HG02763 (cell line): ENCODE measurements at regions not wholly inside any gene's neighbourhood (a gene's known extent, or its start where the extent isn't known, plus 50 kb on each side); places are given as distances from the start of the nearest gene placed in this dataset.

Experiments
- ATAC-seq: cut with Tn5 transposase; IDR thresholded peaks from one replicate; pipeline ENCODE4 v1.9.1; 2021; ENCODE audit warnings: mild to moderate bottlenecking, moderate library complexity; ENCODE audit not compliant: unreplicated experiment

DNA sequence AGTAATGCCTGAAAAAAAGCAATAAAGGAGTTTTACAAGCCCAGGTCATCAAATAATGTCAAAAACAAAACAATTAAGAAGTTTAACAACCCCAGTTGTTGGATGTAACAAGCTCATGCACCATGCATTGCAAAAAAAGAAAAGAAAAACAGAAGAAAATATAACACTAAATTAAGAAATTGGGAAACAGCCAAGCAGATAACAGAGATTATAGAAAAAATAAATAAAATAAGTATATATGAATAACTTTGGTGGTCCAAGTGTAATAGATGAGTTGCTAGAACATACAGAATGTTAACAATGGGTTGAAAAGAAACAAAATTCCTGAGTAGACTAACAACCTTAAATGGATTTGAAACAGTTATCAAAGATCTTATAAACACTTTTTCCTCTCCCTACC lies 573.1 kb upstream of the SOX11 start:
- ATAC-seq: no peak

DNA sequence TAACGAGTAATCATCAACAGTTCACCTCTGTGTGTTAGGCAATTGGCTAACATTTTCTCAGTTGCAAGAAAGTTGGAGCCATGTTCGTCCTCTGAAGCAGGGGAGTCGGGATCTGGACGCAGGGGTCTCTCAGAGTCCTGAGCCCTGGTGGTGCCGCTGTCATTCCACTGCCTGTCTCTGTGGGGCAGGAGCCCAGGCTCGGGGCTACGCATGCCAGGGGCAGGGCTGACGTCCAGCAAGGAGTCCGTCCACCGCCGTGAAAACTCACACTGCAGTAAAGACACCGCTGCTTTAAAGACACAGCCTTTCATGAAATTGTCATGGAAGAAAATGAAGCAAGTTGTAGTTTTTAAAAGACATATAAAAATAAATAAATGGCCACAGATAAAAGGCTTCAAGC lies 571.1 kb upstream of the SOX11 start:
- ATAC-seq: no peak

GRCh38 chr2:5121642-5122041 lies 570.5 kb upstream of the SOX11 start:
- no peak for ATAC-seq

- no peak for ATAC-seq
Measured at GRCh38 chr2:5123582-5124196, 568.5 kb upstream of the SOX11 start.

DNA sequence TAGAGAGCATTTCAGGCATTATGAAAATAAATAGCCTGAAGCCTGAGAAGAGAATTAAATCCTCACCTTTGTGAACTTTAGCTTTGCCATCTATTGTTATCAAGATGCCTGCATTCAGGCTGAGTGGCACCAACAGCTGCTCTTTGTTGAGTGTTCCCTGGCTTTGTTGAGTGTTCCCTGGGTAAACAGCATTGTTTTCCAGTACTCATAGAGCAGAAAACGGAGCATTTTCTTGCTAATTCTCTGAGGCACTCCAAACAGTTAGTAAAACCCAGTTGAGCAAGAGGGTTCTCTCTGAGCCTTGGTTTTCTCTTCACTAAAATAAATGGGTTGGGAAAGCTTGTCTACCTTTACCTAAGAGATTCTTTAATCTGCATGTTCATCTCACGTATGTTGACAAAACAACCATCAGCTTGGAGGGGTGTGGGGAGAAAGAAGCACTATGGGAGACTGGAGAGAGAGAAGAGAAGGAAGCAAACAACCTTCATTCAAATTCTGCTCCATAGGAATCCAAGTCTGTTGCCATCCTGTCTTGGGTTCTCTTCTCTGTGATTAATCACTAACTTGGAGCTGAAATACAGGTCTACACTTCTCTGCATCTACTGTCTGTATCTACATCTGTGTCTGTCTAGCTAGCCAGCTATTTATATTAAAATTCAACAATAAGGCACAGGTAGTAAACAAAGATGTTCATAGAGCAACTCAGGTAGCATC lies 567.0 kb upstream of the SOX11 start:
- no peak for ATAC-seq

GRCh38 chr2:5132281-5132680 lies 559.9 kb upstream of the SOX11 start:
- no peak for ATAC-seq

DNA sequence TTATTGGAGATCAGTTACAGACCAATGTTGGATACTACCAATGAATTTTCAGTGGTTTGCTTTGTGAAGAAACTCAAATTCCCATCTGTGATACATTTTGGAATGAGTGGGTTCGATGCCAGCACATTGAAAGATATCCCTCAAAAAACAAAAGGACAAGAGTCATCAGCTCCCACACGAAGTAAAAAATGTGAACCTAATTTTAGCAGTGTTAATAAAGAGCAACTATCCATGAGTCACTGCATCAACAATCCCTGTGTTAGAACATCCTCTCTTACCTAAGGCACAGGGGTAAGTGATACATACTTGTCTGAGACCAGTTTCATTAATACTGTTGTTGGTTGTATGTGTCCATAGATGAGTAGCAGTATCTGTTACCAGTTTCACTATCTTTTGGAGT lies 551.8 kb upstream of the SOX11 start:
- no peak for ATAC-seq

DNA sequence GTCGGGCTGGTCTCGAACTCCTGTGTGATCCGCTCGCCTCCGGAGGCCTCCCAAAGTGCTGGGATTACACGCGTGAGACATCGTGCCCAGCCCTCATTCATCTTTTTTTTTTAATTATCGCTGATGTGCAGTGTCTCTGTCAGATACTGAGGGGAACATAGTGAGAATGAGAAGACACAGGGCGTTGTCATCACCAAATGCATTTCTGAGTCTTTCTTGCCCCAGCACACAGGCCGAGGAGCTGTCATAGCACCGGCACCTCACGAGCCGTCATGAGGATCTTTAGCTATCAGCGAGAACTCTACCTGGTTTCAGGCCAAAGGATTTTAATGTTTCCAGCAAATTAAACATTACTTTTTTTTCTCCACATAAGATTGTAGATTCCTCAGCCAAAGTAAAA lies 548.0 kb upstream of the SOX11 start:
- ATAC-seq: no peak

GRCh38 chr2:5145053-5145452 lies 547.1 kb upstream of the SOX11 start:
- no peak for ATAC-seq

DNA sequence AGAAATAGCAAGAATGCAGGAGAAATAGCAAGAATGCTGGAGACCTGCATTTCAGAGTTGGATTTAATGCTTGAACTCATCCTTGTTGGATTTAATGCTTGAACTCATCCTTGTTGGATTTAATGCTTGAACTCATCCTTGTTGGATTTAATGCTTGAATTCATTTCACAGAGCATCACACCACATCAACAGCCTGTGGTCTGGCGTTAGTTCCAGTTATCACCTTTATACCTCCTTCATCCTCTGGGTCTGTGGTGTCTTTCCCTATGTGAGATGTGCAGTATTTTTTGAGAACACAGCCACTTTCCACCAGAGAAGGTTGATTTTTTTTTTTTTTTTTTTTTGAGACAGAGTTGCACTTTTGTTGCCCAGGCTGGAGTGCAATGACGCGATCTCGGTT lies 546.4 kb upstream of the SOX11 start:
- no peak for ATAC-seq

- ATAC-seq: no peak
Measured at GRCh38 chr2:5148392-5149085, 543.6 kb upstream of the SOX11 start.

DNA sequence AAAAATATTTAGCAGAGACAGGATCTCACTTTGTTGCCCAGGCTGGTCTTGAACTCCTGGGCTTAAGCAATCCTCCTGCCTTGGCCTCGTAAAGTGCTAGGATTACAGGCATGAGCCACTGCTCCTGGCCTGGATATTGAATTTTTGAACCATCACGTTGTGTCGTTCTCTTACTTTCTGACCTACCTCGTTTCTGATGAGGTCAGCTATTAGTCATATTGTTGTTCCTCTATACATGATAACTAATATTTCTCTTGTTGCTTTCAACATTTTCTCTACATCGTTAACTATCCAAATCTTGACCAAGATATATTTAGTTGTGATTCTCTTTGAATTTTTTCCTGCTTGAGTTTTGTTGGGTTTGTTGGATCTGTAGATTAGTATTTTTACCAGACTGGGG lies 541.3 kb upstream of the SOX11 start:
- no peak for ATAC-seq

- ATAC-seq: no peak
Measured at GRCh38 chr2:5164776-5165525, 527.2 kb upstream of the SOX11 start.

- ATAC-seq: no peak
Measured at GRCh38 chr2:5172923-5173322, 519.3 kb upstream of the SOX11 start.

- no peak for ATAC-seq
Measured at GRCh38 chr2:5173876-5174535, 518.2 kb upstream of the SOX11 start.

DNA sequence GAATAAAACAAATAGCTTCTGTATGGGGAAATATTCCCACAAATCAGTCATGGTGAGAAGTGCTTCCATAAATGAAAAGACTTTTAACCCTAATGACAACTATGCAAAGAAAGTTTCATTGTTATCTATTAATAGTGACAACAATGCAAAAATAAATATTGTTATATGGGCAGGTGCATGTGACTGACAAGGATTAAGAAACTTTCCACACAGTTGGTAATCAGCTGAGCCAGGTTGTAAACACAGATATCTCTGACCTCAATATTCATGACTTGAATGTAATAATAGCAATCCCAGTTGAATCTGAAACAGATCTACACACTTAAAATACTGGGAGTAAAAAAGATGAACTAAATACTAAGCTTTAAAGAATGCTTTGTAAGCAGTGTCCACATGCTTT lies 517.0 kb upstream of the SOX11 start:
- no peak for ATAC-seq

DNA sequence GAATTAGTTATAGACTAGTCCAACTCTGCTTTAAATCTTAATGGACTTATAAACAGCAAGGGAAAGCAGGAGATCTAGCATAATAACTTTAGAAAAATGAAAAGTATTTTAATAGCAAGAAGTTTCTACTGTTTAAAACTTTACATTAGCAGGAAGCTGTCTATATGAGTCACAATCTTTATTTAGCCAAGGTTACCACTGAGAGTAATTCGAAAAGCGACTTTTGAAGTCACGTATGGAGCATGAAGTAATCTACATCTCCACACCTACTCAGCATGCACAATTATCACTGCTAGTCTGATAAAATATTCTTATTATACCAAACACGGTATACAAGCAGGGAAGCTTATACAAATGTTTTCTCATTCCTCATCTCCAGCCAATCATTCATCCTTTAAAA lies 515.4 kb upstream of the SOX11 start:
- no peak for ATAC-seq

GRCh38 chr2:5183031-5183430 lies 509.2 kb upstream of the SOX11 start:
- ATAC-seq: no peak

GRCh38 chr2:5187283-5187682 lies 504.9 kb upstream of the SOX11 start:
- ATAC-seq: no peak

GRCh38 chr2:5188636-5189035 lies 503.5 kb upstream of the SOX11 start:
- ATAC-seq: no peak

DNA sequence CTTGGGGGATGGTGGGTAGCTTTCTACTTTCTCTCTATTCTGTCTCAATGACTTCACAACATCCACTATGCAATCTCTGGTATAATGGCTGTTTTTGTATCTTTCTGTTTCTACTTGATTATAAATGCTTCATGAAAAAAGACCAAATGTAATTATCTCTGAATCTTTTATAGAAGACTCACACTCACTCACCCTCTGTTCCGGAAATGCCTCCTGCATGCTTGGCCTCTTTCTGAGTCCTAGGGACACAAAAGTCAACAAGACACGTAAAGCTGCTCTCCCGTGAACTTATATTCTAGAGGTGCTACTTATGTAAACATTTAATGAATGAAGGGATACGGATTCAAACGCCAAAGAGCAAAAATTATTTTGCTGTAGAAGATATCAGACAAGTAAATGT lies 502.2 kb upstream of the SOX11 start:
- ATAC-seq: no peak
